HCT116 (cell line): ENCODE measurements at regions not wholly inside any gene's neighbourhood (a gene's known extent, or its start where the extent isn't known, plus 50 kb on each side); places are given as distances from the start of the nearest gene placed in this dataset.

Source experiments
- ATAC-seq: fragments of 200-7000 bp; cut with Tn5 transposase; 2 replicates; pipeline ENCODE4 v1.9.1; 2020; ENCODE audit warnings: mild to moderate bottlenecking, moderate library complexity
- BruUV-seq: library from RNA; stranded (reverse); fragments of 400-500 nt; replicated peaks from 2 replicates; lab custom pipeline; 2021; lab: Mats Ljungman, UMichigan
- CTCF ChIA-PET: fragments of 300-600 bp; sonication (Branson Sonifier 250); formaldehyde crosslinking; loops from one replicate; lab custom pipeline; 2021; ENCODE audit warnings: antibody characterized with exemption; lab: Charles Lee
- POLR2A ChIA-PET: fragments of 300-600, 350-600 bp; sonication (Branson Sonifier 250); formaldehyde crosslinking; loops from one replicate; lab custom pipeline; 2021; ENCODE audit warnings: antibody characterized with exemption; lab: Charles Lee
- RAD21 ChIA-PET, 2 experiments: fragments of 300-600 bp; sonication (Branson Sonifier 250); formaldehyde crosslinking; loops; one replicate each; lab custom pipeline; 2023; ENCODE audit warnings: low total read pairs in 2 of 2; ENCODE audit not compliant: uncharacterized antibody in 2 of 2, unreplicated experiment in 2 of 2, low non-redundant PET in 1 of 2; lab: Charles Lee
- DNase-seq: peaks from one replicate; pipeline ENCODE4 v3.0.0-alpha.2; 2010; ENCODE audit warnings: low read depth, low spot score
- H2AFZ ChIP-seq: fragments of 200-600 bp; shearing (Covaris generic), sonication (generic); 2 replicates; pipeline ENCODE4 v1.6.1; 2017; ENCODE audit warnings: low read depth, mixed run types, mixed read lengths, antibody characterized with exemption, low read length; ENCODE audit not compliant: poor library complexity, severe bottlenecking
- H3K27ac ChIP-seq: 2 replicates; pipeline ENCODE4 v1.5.1; 2012; ENCODE audit warnings: low read depth, low read length
- H3K27me3 ChIP-seq: fragments of 200-600 bp; sonication (generic); 2 replicates; pipeline ENCODE4 v1.6.1; 2016; ENCODE audit warnings: mixed run types, low read length, mixed read lengths; ENCODE audit not compliant: insufficient read depth
- H3K36me3 ChIP-seq, 2 experiments: fragments of 200-500 bp in 1 of 2; fragments of 200-600 bp in 1 of 2; sonication (Bioruptor generic) in 1 of 2; sonication (generic) in 1 of 2; 2 replicates each; pipeline versions ENCODE4 v1.5.1 to v1.6.1; 2014 to 2016; ENCODE audit warnings: low read length in 2 of 2, inconsistent platforms in 1 of 2, mixed read lengths in 1 of 2, mixed run types in 1 of 2; ENCODE audit not compliant: insufficient read depth in 2 of 2, control insufficient read depth in 1 of 2
- H3K4me1 ChIP-seq, 2 experiments: fragments of 200-600 bp in 1 of 2; sonication (generic) in 1 of 2; 2 replicates each; pipeline versions ENCODE4 v1.5.1 to v1.6.1; 2012 to 2017; ENCODE audit warnings: low read length in 2 of 2, inconsistent platforms in 1 of 2, mild to moderate bottlenecking in 1 of 2, mixed read lengths in 1 of 2, mixed run types in 1 of 2, moderate library complexity in 1 of 2; ENCODE audit not compliant: insufficient read depth in 2 of 2, control insufficient read depth in 1 of 2
- H3K4me2 ChIP-seq: fragments of 200-600 bp; sonication (generic); 2 replicates; pipeline ENCODE4 v1.6.1; 2017; ENCODE audit warnings: mixed run types, low read length, mixed read lengths
- H3K4me3 ChIP-seq, 2 experiments: fragments of 200-600 bp in 1 of 2; sonication (generic) in 1 of 2; replicated peaks in 1 of 2; 2 replicates each; pipeline ENCODE4 v1.5.1; 2011 to 2016; ENCODE audit warnings: low read length in 2 of 2, control low read depth in 1 of 2, low read depth in 1 of 2, mild to moderate bottlenecking in 1 of 2, mixed read lengths in 1 of 2, mixed run types in 1 of 2
- H3K79me2 ChIP-seq: fragments of 200-600 bp; sonication (generic); 2 replicates; pipeline ENCODE4 v1.6.1; 2017; ENCODE audit warnings: mild to moderate bottlenecking, mixed run types, low read length, moderate library complexity, mixed read lengths; ENCODE audit not compliant: insufficient read depth
- H3K9ac ChIP-seq: fragments of 200-600 bp; sonication (generic); 2 replicates; pipeline ENCODE4 v1.6.1; 2016; ENCODE audit warnings: low read length, mixed read lengths
- H3K9me2 ChIP-seq: fragments of 200-600 bp; sonication (generic), shearing (Covaris generic); 2 replicates; pipeline ENCODE4 v1.6.1; 2017; ENCODE audit warnings: mixed run types, mild to moderate bottlenecking, moderate library complexity; ENCODE audit not compliant: insufficient read depth
- H3K9me3 ChIP-seq, 2 experiments: fragments of 200-500 bp in 1 of 2; fragments of 200-600 bp in 1 of 2; sonication (Bioruptor generic) in 1 of 2; sonication (generic) in 1 of 2; 2 replicates each; pipeline ENCODE4 v1.6.1; 2014 to 2017; ENCODE audit warnings: low read length in 2 of 2, mixed read lengths in 2 of 2, inconsistent platforms in 1 of 2, low read depth in 1 of 2, mild to moderate bottlenecking in 1 of 2, mixed run types in 1 of 2, moderate library complexity in 1 of 2; ENCODE audit not compliant: control insufficient read depth in 1 of 2, insufficient read depth in 1 of 2
- H4K20me1 ChIP-seq: fragments of 200-600 bp; sonication (generic), shearing (Covaris generic); 2 replicates; pipeline ENCODE4 v1.6.1; 2017; ENCODE audit warnings: mixed run types, mild to moderate bottlenecking, moderate library complexity; ENCODE audit not compliant: insufficient read depth
- ATF3 ChIP-seq: IDR thresholded peaks from 2 replicates; pipeline ENCODE4 v1.6.1; 2012
- CBX3 ChIP-seq: IDR thresholded peaks from 2 replicates; pipeline ENCODE4 v1.6.1; 2012; ENCODE audit warnings: low read depth
- CEBPB ChIP-seq: IDR thresholded peaks from 2 replicates; pipeline ENCODE4 v1.6.1; 2012; ENCODE audit warnings: low read depth
- EGR1 ChIP-seq: IDR thresholded peaks from 2 replicates; pipeline ENCODE4 v1.6.1; 2012; ENCODE audit warnings: low read depth
- EZH2 ChIP-seq: fragments of 200-600 bp; sonication (generic); IDR thresholded peaks from 2 replicates; pipeline ENCODE4 v1.6.1; 2017; ENCODE audit warnings: antibody characterized with exemption, mixed run types
- EZH2phosphoT487 ChIP-seq: fragments of 200-600 bp; IDR thresholded peaks from 2 replicates; pipeline ENCODE4 v1.6.1; 2018; ENCODE audit warnings: antibody characterized with exemption, borderline replicate concordance
- FOSL1 ChIP-seq: IDR thresholded peaks from 2 replicates; pipeline ENCODE4 v1.6.1; 2012; ENCODE audit warnings: low read depth
- JUND ChIP-seq: IDR thresholded peaks from 2 replicates; pipeline ENCODE4 v1.6.1; 2012
- MAX ChIP-seq: IDR thresholded peaks from 2 replicates; pipeline ENCODE4 v1.6.1; 2012
- POLR2AphosphoS5 ChIP-seq: IDR thresholded peaks from 2 replicates; pipeline ENCODE4 v1.6.1; 2011; ENCODE audit warnings: mild to moderate bottlenecking, low read depth, low read length, moderate library complexity
- SIN3A ChIP-seq: IDR thresholded peaks from 2 replicates; pipeline ENCODE4 v1.6.1; 2012; ENCODE audit warnings: low read depth
- SP1 ChIP-seq: IDR thresholded peaks from 2 replicates; pipeline ENCODE4 v1.6.1; 2012; ENCODE audit warnings: low read depth
- SRF ChIP-seq: IDR thresholded peaks from 2 replicates; pipeline ENCODE4 v1.6.1; 2012; ENCODE audit warnings: low read depth
- TCF7L2 ChIP-seq: IDR thresholded peaks from 2 replicates; pipeline ENCODE4 v1.7.0; 2011; ENCODE audit warnings: borderline replicate concordance, inconsistent platforms; ENCODE audit not compliant: insufficient read depth, insufficient read length; ENCODE audit errors: extremely low read depth
- ZNF274 ChIP-seq: fragments of 200-500 bp; sonication (Bioruptor generic); IDR thresholded peaks from 2 replicates; pipeline ENCODE4 v1.6.1; 2014; ENCODE audit warnings: mild to moderate bottlenecking, low read depth, low read length, inconsistent platforms
- intact Hi-C: fragments of 100-400 bp; cut with micrococcal nuclease; formaldehyde crosslinking; loops from 2 replicates; pipeline ENCODE4 v1.10.0; 2022
- TF ChIP-seq, protein P1 (sequence below): IDR thresholded peaks from 2 replicates; pipeline ENCODE4 v1.6.1; 2011; ENCODE audit warnings: mild to moderate bottlenecking, low read length, moderate library complexity; ENCODE audit not compliant: insufficient replicate concordance; ENCODE audit errors: extremely low read depth

DNA sequence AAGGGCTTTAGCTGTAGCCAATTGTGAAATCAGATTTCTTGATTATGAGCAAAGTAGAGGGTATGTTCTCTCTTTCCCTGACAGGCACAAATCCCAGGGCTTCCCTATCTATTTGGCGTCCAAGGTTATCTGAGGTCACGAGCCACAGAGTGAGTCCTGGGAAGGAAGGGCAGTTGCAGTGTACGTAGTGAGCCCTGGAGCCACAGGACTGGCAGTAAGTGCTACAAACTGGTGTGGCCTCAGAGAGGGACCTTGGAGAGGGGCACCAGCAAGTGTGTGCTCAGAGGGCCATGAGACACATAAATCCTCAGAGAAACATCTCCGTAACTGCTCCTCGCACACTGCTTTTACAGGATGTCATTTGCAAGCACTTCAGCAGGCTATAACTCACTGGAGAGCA lies 115.5 kb upstream of the SH3BP4 start (continued):
- TF ChIP-seq, protein P1, sequence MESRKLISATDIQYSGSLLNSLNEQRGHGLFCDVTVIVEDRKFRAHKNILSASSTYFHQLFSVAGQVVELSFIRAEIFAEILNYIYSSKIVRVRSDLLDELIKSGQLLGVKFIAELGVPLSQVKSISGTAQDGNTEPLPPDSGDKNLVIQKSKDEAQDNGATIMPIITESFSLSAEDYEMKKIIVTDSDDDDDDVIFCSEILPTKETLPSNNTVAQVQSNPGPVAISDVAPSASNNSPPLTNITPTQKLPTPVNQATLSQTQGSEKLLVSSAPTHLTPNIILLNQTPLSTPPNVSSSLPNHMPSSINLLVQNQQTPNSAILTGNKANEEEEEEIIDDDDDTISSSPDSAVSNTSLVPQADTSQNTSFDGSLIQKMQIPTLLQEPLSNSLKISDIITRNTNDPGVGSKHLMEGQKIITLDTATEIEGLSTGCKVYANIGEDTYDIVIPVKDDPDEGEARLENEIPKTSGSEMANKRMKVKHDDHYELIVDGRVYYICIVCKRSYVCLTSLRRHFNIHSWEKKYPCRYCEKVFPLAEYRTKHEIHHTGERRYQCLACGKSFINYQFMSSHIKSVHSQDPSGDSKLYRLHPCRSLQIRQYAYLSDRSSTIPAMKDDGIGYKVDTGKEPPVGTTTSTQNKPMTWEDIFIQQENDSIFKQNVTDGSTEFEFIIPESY: no peak
- TF ChIP-seq CEBPB (no peak), FOSL1 (no peak), EZH2 (no peak)

- CTCF ChIA-PET: no interaction called here
- Histone ChIP-seq H3K36me3 (no peaks in the 10 kb centered on the region), H3K4me2 (no peak overlapping the region), H3K27ac (no peak overlapping the region), H3K9ac (no peak overlapping the region), H3K4me3 (no peak overlapping the region), H3K9me3 (no peaks in the 10 kb centered on the region), H3K79me2 (no peaks in the 10 kb centered on the region), H3K27me3 (no peaks in the 10 kb centered on the region), H3K9me2 (no peaks in the 10 kb centered on the region)
- intact Hi-C loops: no loop called here
- ATAC-seq: no peak
- RAD21 ChIA-PET: no interaction called here
- DNase-seq: no peak
- no peak for TF ChIP-seq SIN3A
- no peak for TF ChIP-seq EZH2phosphoT487
- TF ChIP-seq TCF7L2: no peak
- no peak for TF ChIP-seq CBX3
- no peak for TF ChIP-seq ATF3
- no peak for TF ChIP-seq POLR2AphosphoS5
- TF ChIP-seq MAX: no peak
- no peak for TF ChIP-seq JUND
- TF ChIP-seq SP1: no peak
- TF ChIP-seq SRF: no peak
- TF ChIP-seq FOSL1: no peak
- no peak for TF ChIP-seq EGR1
- no peak for TF ChIP-seq ZNF274
- TF ChIP-seq, all 23 proteins: peak for 0
- Histone ChIP-seq H3K4me1 (peaks cover 19 to 29% of the 10 kb centered on the region in 2 experiments), H4K20me1 (no peaks in the 10 kb centered on the region), H2AFZ (no peak overlapping the region)
- no TSS peak for BruUV-seq
- POLR2A ChIA-PET: no interaction called here
Observed at GRCh38 chr2:234835738-234836137, 116.1 kb upstream of the SH3BP4 start.
